H1 (cell line): ENCODE measurements at regions not wholly inside any gene's neighbourhood (a gene's known extent, or its start where the extent isn't known, plus 50 kb on each side); places are given as distances from the start of the nearest gene placed in this dataset.

ENCODE experiments used
- CTCF ChIA-PET: fragments of 300-600 bp; sonication (Branson Sonifier 250); formaldehyde crosslinking; loops from one replicate; lab custom pipeline; 2021; ENCODE audit not compliant: partially characterized antibody; lab: Charles Lee
- POLR2A ChIA-PET: fragments of 300-600 bp; sonication (Branson Sonifier 250); formaldehyde crosslinking; loops from one replicate; lab custom pipeline; 2021; ENCODE audit warnings: inconsistent platforms; ENCODE audit not compliant: partially characterized antibody; lab: Charles Lee
- DNase-seq, 2 experiments: peaks; one replicate each; pipeline versions ENCODE4 v3.0.0 to v3.0.0-alpha.2; 2010 to 2022; ENCODE audit warnings: low spot score in 2 of 2, low read depth in 1 of 2, mixed read lengths in 1 of 2
- FAIRE-seq: peaks from 2 replicates; lab custom pipeline; 2011; peaks lifted over from hg19 to GRCh38; lab: Jason Lieb, UNC
- H2AFZ ChIP-seq: 2 replicates; pipeline ENCODE4 v1.8.1; 2012; ENCODE audit warnings: low read length, inconsistent platforms
- H2AK5ac ChIP-seq: 2 replicates; pipeline ENCODE4 v1.6.1; 2013; ENCODE audit warnings: low read depth, low read length
- H2BK120ac ChIP-seq: replicated peaks from 2 replicates; pipeline ENCODE3; 2013; ENCODE audit warnings: low read depth, low read length, inconsistent platforms
- H2BK12ac ChIP-seq: 2 replicates; pipeline ENCODE4 v1.6.1; 2013; ENCODE audit warnings: low read depth, low read length
- H2BK15ac ChIP-seq: 2 replicates; pipeline ENCODE4 v1.6.1; 2013; ENCODE audit warnings: low read length
- H2BK20ac ChIP-seq: 2 replicates; pipeline ENCODE4 v1.6.1; 2013; ENCODE audit warnings: low read length
- H2BK5ac ChIP-seq: 2 replicates; pipeline ENCODE4 v1.6.1; 2013; ENCODE audit warnings: low read depth, low read length
- H3K14ac ChIP-seq: 2 replicates; pipeline ENCODE4 v1.6.1; 2013; ENCODE audit warnings: inconsistent platforms; ENCODE audit not compliant: insufficient read length
- H3K18ac ChIP-seq: 2 replicates; pipeline ENCODE4 v1.6.1; 2013; ENCODE audit warnings: low read length; ENCODE audit errors: extremely low read depth
- H3K23ac ChIP-seq: 2 replicates; pipeline ENCODE4 v1.6.1; 2013; ENCODE audit warnings: inconsistent platforms; ENCODE audit not compliant: insufficient read length
- H3K23me2 ChIP-seq: 2 replicates; pipeline ENCODE4 v1.6.1; 2013; ENCODE audit warnings: low read depth, low read length
- H3K27ac ChIP-seq: 2 replicates; pipeline ENCODE4 v1.6.1; 2011; ENCODE audit warnings: low read depth, low read length, inconsistent platforms
- H3K27me3 ChIP-seq, 4 experiments: replicated peaks in 1 of 4; 1 replicate in 1 of 4; 2 replicates in 3 of 4; pipeline versions ENCODE4 v1.6.1 to v1.8.1; 2011 to 2013; ENCODE audit warnings: low read length in 3 of 4, mild to moderate bottlenecking in 3 of 4, inconsistent platforms in 2 of 4, mixed read lengths in 2 of 4, moderate library complexity in 1 of 4; ENCODE audit not compliant: control insufficient read depth in 3 of 4, insufficient read depth in 3 of 4; ENCODE audit errors: extremely low read depth in 1 of 4
- H3K36me3 ChIP-seq, 4 experiments: 2 replicates each; pipeline versions ENCODE4 v1.6.1 to v1.8.1; 2011 to 2013; ENCODE audit warnings: mild to moderate bottlenecking in 4 of 4, low read length in 3 of 4, moderate library complexity in 2 of 4, control low read depth in 1 of 4, inconsistent platforms in 1 of 4; ENCODE audit not compliant: insufficient read depth in 4 of 4, control insufficient read depth in 2 of 4
- H3K4ac ChIP-seq: replicated peaks from 2 replicates; pipeline ENCODE3; 2013; ENCODE audit warnings: low read length, low read depth, mixed read lengths, inconsistent platforms; ENCODE audit not compliant: insufficient read length
- H3K4me1 ChIP-seq, 4 experiments: replicated peaks in 1 of 4; 1 replicate in 1 of 4; 2 replicates in 3 of 4; pipeline versions ENCODE4 v1.6.1 to v1.8.1; 2011 to 2013; ENCODE audit warnings: low read length in 3 of 4, inconsistent platforms in 2 of 4, mixed read lengths in 1 of 4; ENCODE audit not compliant: insufficient read depth in 4 of 4, control insufficient read depth in 3 of 4
- H3K4me2 ChIP-seq, 2 experiments: 2 replicates each; pipeline versions ENCODE4 v1.6.1 to v1.8.1; 2011 to 2013; ENCODE audit warnings: low read depth in 2 of 2, low read length in 2 of 2, control low read depth in 1 of 2, inconsistent platforms in 1 of 2, mild to moderate bottlenecking in 1 of 2; ENCODE audit not compliant: insufficient read depth in 1 of 2
- H3K4me3 ChIP-seq, 4 experiments: fragments of 200-600, 300-600 bp in 1 of 4; sonication (generic), shearing (Covaris generic), sonication (Bioruptor Twin) in 1 of 4; 2 replicates each; pipeline versions ENCODE4 v1.5.1 to v1.8.1; 2011 to 2016; ENCODE audit warnings: low read length in 4 of 4, low read depth in 3 of 4, control low read depth in 2 of 4, inconsistent platforms in 2 of 4, mild to moderate bottlenecking in 2 of 4, mixed read lengths in 1 of 4, moderate library complexity in 1 of 4; ENCODE audit not compliant: insufficient read depth in 2 of 4; ENCODE audit errors: extremely low read depth in 1 of 4
- H3K56ac ChIP-seq: replicated peaks from 2 replicates; pipeline ENCODE3; 2013; ENCODE audit warnings: low read depth, mild to moderate bottlenecking, mixed read lengths, low read length, inconsistent platforms; ENCODE audit not compliant: insufficient read length
- H3K79me1 ChIP-seq: 2 replicates; pipeline ENCODE4 v1.6.1; 2013; ENCODE audit warnings: low read depth, low read length, control low read depth
- H3K79me2 ChIP-seq, 2 experiments: 2 replicates each; pipeline versions ENCODE4 v1.6.1 to v1.8.1; 2012 to 2013; ENCODE audit warnings: low read length in 2 of 2, mild to moderate bottlenecking in 2 of 2, inconsistent platforms in 1 of 2; ENCODE audit not compliant: insufficient read depth in 2 of 2, control insufficient read depth in 1 of 2
- H3K9ac ChIP-seq, 4 experiments: replicated peaks in 1 of 4; 1 replicate in 1 of 4; 2 replicates in 3 of 4; pipeline versions ENCODE4 v1.6.1 to v1.8.1; 2011 to 2013; ENCODE audit warnings: low read depth in 3 of 4, low read length in 3 of 4, control low read depth in 2 of 4, mild to moderate bottlenecking in 2 of 4, moderate library complexity in 2 of 4, inconsistent platforms in 1 of 4; ENCODE audit errors: extremely low read depth in 1 of 4
- H3K9me3 ChIP-seq, 2 experiments: 2 replicates each; pipeline versions ENCODE4 v1.6.1 to v1.8.1; 2012 to 2013; ENCODE audit warnings: mild to moderate bottlenecking in 2 of 2, moderate library complexity in 2 of 2, control low read depth in 1 of 2, inconsistent platforms in 1 of 2, low read depth in 1 of 2, low read length in 1 of 2, mixed read lengths in 1 of 2; ENCODE audit not compliant: insufficient read depth in 2 of 2
- H4K20me1 ChIP-seq, 2 experiments: replicated peaks in 1 of 2; 2 replicates each; pipeline versions ENCODE3 to v1.8.1; 2011 to 2013; ENCODE audit warnings: inconsistent platforms in 2 of 2, low read length in 2 of 2, mild to moderate bottlenecking in 1 of 2; ENCODE audit not compliant: insufficient read depth in 2 of 2, control insufficient read depth in 1 of 2
- H4K5ac ChIP-seq: 2 replicates; pipeline ENCODE4 v1.6.1; 2013; ENCODE audit warnings: low read length, low read depth, mixed read lengths, inconsistent platforms; ENCODE audit not compliant: insufficient read length
- H4K8ac ChIP-seq: 2 replicates; pipeline ENCODE4 v1.8.0; 2013; ENCODE audit warnings: mild to moderate bottlenecking, moderate library complexity, low read length, inconsistent platforms; ENCODE audit not compliant: insufficient read depth; ENCODE audit errors: extremely low read depth
- H4K91ac ChIP-seq: replicated peaks from 2 replicates; pipeline ENCODE3; 2013; ENCODE audit warnings: low read length, mixed read lengths, inconsistent platforms; ENCODE audit not compliant: insufficient read length
- RAD21 ChIP-seq, 2 experiments: IDR thresholded peaks in 1 of 2; conservative IDR thresholded peaks in 1 of 2; 2 replicates each; pipeline ENCODE4 v1.6.1; 2011; ENCODE audit warnings: low read depth in 2 of 2, low read length in 2 of 2, improper control_type of control experiment in 1 of 2, inconsistent platforms in 1 of 2, mild to moderate bottlenecking in 1 of 2, moderate library complexity in 1 of 2
- RXRA ChIP-seq: IDR thresholded peaks from 2 replicates; pipeline ENCODE4 v1.6.1; 2011; ENCODE audit warnings: low read depth, mild to moderate bottlenecking, low read length, moderate library complexity; ENCODE audit not compliant: insufficient read depth
- SRF ChIP-seq: IDR thresholded peaks from 2 replicates; pipeline ENCODE4 v1.6.1; 2011; ENCODE audit warnings: mild to moderate bottlenecking, low read depth, low read length, moderate library complexity
- WGBS, 2 experiments: shearing (Covaris generic) in 1 of 2; methylation state at CpG; one replicate each; pipeline versions ENCODE4 v1.1.6 to v1.1.7; 2013 to 2015; ENCODE audit warnings: low lambda C conversion rate in 2 of 2, mixed read lengths in 2 of 2, inconsistent platforms in 1 of 2, low coverage in 1 of 2, missing lambda C conversion rate in 1 of 2; ENCODE audit not compliant: insufficient replicate concordance in 2 of 2, insufficient coverage in 1 of 2, insufficient read length in 1 of 2; ENCODE audit errors: extremely low coverage in 1 of 2, missing lambda C conversion rate in 1 of 2; 5-methylcytosine and 5-hydroxymethylcytosine counted together
- TF ChIP-seq, protein P1 (sequence below), 3 experiments: IDR thresholded peaks; 1 replicate in 2 of 3; 2 replicates in 1 of 3; pipeline versions ENCODE4 v1.5.1 to v1.6.1; 2011; ENCODE audit warnings: low read length in 3 of 3, mild to moderate bottlenecking in 3 of 3, inconsistent platforms in 2 of 3, low read depth in 1 of 3, moderate library complexity in 1 of 3; ENCODE audit not compliant: insufficient read depth in 1 of 3; ENCODE audit errors: control extremely low read depth in 1 of 3

- Histone ChIP-seq H2AFZ (no peak overlapping the region), H3K79me2 (no peaks in the 10 kb centered on the region), H3K27ac (no peak overlapping the region), H2BK12ac (no peak overlapping the region), H3K23me2 (no peaks in the 10 kb centered on the region), H3K14ac (no peak overlapping the region), H2BK20ac (no peak overlapping the region), H2BK120ac (no peak overlapping the region), H3K9me3 (no peaks in the 10 kb centered on the region), H2BK15ac (no peak overlapping the region), H3K18ac (no peak overlapping the region), H3K4me1 (no peaks in the 10 kb centered on the region), H4K5ac (no peak overlapping the region), H3K23ac (no peak overlapping the region), H3K27me3 (no peaks in the 10 kb centered on the region), H3K36me3 (no peaks in the 10 kb centered on the region), H3K9ac (no peak overlapping the region), H4K8ac (no peak overlapping the region), H2BK5ac (no peak overlapping the region), H3K4ac (no peak overlapping the region), H3K4me3 (no peak overlapping the region), H3K79me1 (no peaks in the 10 kb centered on the region), H2AK5ac (no peak overlapping the region), H4K20me1 (no peaks in the 10 kb centered on the region), H3K56ac (no peak overlapping the region), H3K4me2 (no peak overlapping the region), H4K91ac (no peak overlapping the region)
- no peak for FAIRE-seq
- WGBS, 2 experiments = 70% methylated on average over 2 of the region's 2 CpGs; no CpG with 5 or more reads in 1 of the 2 experiments
- ChIA-PET POLR2A (no interaction called here), CTCF (interaction anchor here (0.6 to 0.8 kb wide), 2 partner anchors 14 to 335 kb away, joined by 3 read pairs; no protein-coding TSS in a partner anchor)
- DNase-seq = no peak
- TF ChIP-seq RAD21 (IDR thresholded peaks at IDR 0.05 in 1 of 2, conservative IDR thresholded peaks at IDR 0.05 in 1 of 2; ENCODE audit: low read depth in 2 of 2, low read length in 2 of 2) (0 out of 4 replicates have a peak, but pooled peaks of 1 of the 2 experiments have one; percentile 7), SRF (no peak), RXRA (no peak)
- TF ChIP-seq, protein P1, sequence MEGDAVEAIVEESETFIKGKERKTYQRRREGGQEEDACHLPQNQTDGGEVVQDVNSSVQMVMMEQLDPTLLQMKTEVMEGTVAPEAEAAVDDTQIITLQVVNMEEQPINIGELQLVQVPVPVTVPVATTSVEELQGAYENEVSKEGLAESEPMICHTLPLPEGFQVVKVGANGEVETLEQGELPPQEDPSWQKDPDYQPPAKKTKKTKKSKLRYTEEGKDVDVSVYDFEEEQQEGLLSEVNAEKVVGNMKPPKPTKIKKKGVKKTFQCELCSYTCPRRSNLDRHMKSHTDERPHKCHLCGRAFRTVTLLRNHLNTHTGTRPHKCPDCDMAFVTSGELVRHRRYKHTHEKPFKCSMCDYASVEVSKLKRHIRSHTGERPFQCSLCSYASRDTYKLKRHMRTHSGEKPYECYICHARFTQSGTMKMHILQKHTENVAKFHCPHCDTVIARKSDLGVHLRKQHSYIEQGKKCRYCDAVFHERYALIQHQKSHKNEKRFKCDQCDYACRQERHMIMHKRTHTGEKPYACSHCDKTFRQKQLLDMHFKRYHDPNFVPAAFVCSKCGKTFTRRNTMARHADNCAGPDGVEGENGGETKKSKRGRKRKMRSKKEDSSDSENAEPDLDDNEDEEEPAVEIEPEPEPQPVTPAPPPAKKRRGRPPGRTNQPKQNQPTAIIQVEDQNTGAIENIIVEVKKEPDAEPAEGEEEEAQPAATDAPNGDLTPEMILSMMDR (IDR thresholded peaks at IDR 0.05; ENCODE audit: control extremely low read depth in 1 of 3, insufficient read depth in 1 of 3, low read depth in 1 of 3, low read length in 3 of 3) = peak in 1 of 3 experiments; percentile 33; a peak in 1 of 4 replicates
These were observed 157.2 kb upstream of the ATP10B start for GRCh38 chr5:161009194-161009593.
